ENCODE measurements at regions not wholly inside any gene's neighbourhood (a gene's known extent, or its start where the extent isn't known, plus 50 kb on each side); places are given as distances from the start of the nearest gene placed in this dataset.
A peak's percentile ranks its signal among the peaks of the same experiment; 100 is the strongest.

- TF ChIP-seq ZNF720 (CRISPR knock-in tag; IDR thresholded peaks at IDR 0.05), result no peak
- no peak for TF ChIP-seq ZNF17 (CRISPR knock-in tag; IDR thresholded peaks at IDR 0.05)
- TF ChIP-seq ZNF589 (CRISPR knock-in tag; conservative IDR thresholded peaks at IDR 0.05), result no peak
- TF ChIP-seq SKIL (CRISPR knock-in tag; IDR thresholded peaks at IDR 0.05; ENCODE audit: borderline replicate concordance), result no peak
- no peak for TF ChIP-seq NFYC (CRISPR knock-in tag; IDR thresholded peaks at IDR 0.05)
- TF ChIP-seq ZNF558 (CRISPR knock-in tag; IDR thresholded peaks at IDR 0.05; ENCODE audit: borderline replicate concordance), result no peak
- TF ChIP-seq HIVEP1 (CRISPR knock-in tag; IDR thresholded peaks at IDR 0.05), result no peak
- no peak for TF ChIP-seq ZBTB37 (CRISPR knock-in tag; IDR thresholded peaks at IDR 0.05)
- TF ChIP-seq MIXL1 (CRISPR knock-in tag; IDR thresholded peaks at IDR 0.05), result peak; percentile 43; the same call in 1 of the 2 replicates
- TF ChIP-seq ZNF530 (CRISPR knock-in tag; IDR thresholded peaks at IDR 0.05; ENCODE audit: low read depth), result no peak
- no peak for TF ChIP-seq ELK4 (CRISPR knock-in tag; IDR thresholded peaks at IDR 0.05; ENCODE audit: borderline replicate concordance)
- TF ChIP-seq ZNF18 (CRISPR knock-in tag; IDR thresholded peaks at IDR 0.05; ENCODE audit: insufficient replicate concordance), result no peak
- 0 out of 2 replicates have a peak, but pooled peaks have one; percentile 28 for TF ChIP-seq SSRP1 (CRISPR knock-in tag; IDR thresholded peaks at IDR 0.05)
- TF ChIP-seq ZNF264 (CRISPR knock-in tag; IDR thresholded peaks at IDR 0.05), result no peak
- no peak for TF ChIP-seq ZNF362 (CRISPR knock-in tag; IDR thresholded peaks at IDR 0.05; ENCODE audit: borderline replicate concordance)
- TF ChIP-seq THYN1 (CRISPR knock-in tag; IDR thresholded peaks at IDR 0.05; ENCODE audit: borderline replicate concordance, low read depth), result peak; percentile 60; the same call in 1 of the 2 replicates
- no peak for TF ChIP-seq USF2 (IDR thresholded peaks at IDR 0.05; ENCODE audit: low read depth, low read length)
- no peak for TF ChIP-seq USF2 (CRISPR knock-in tag; IDR thresholded peaks at IDR 0.05; ENCODE audit: borderline replicate concordance)
- TF ChIP-seq TBP (CRISPR knock-in tag; IDR thresholded peaks at IDR 0.05), result no peak
- TF ChIP-seq XRCC5 (optimal IDR thresholded peaks at IDR 0.05; ENCODE audit: low read length), result no peak
- TF ChIP-seq RBM22 (optimal IDR thresholded peaks at IDR 0.05; ENCODE audit: low read length), result no peak
- TF ChIP-seq ZNF773 (CRISPR knock-in tag; IDR thresholded peaks at IDR 0.05; ENCODE audit: borderline replicate concordance), result no peak
Measured at GRCh38 chr6:144649085-144649484, 363.9 kb downstream of the UTRN start (continued).

Data from HepG2 (cell line).